Pancreas (tissue), 10 donors: ENCODE measurements at regions not wholly inside any gene's neighbourhood (a gene's known extent, or its start where the extent isn't known, plus 50 kb on each side); places are given as distances from the start of the nearest gene placed in this dataset.

Experiments used
- ATAC-seq, 4 donors: fragments of 200-7000 bp; cut with Tn5 transposase; one replicate each; pipeline versions ENCODE4 v1.8.0 to v1.9.1; 2020; ENCODE audit warnings: mild to moderate bottlenecking in 4 of 4, moderate library complexity in 4 of 4
- DNase-seq, 6 donors: peaks; one replicate each; pipeline ENCODE4 v3.0.0-alpha.2; 2020
- FAIRE-seq: peaks from 2 replicates; lab custom pipeline; 2012; peaks lifted over from hg19 to GRCh38; lab: Jason Lieb, UNC
- H3K27ac ChIP-seq, 4 donors: fragments of 200-600 bp; sonication (generic); 1 replicate in 3 of 4; 2 replicates in 1 of 4; pipeline versions ENCODE4 v1.5.0 to v1.8.0; 2020
- H3K27me3 ChIP-seq, 4 donors: fragments of 200-600 bp; one replicate each; pipeline ENCODE4 v1.8.0; 2021
- H3K36me3 ChIP-seq, 3 donors: fragments of 200-600 bp; sonication (generic) in 1 of 3; one replicate each; pipeline versions ENCODE4 v1.5.0 to v1.8.0; 2020 to 2021
- H3K4me1 ChIP-seq, 3 donors: fragments of 200-600 bp; one replicate each; pipeline ENCODE4 v1.8.0; 2021
- H3K4me3 ChIP-seq, 4 donors: fragments of 200-600 bp; sonication (generic) in 2 of 4; one replicate each; pipeline versions ENCODE4 v1.5.0 to v1.8.0; 2020 to 2021
- H3K9me3 ChIP-seq, 4 donors: fragments of 200-600 bp; one replicate each; pipeline ENCODE4 v1.8.0; 2021
- WGBS, 2 donors: extraction: QIAGEN DNeasy Blood & Tissue Kit; methylation state at CpG; one replicate each; pipeline ENCODE4 v1.1.7; 2013; 5-methylcytosine and 5-hydroxymethylcytosine counted together
- intact Hi-C, 3 donors: fragments of 100-400 bp; cut with DNase I; formaldehyde crosslinking; loops; one replicate each; pipeline versions ENCODE4 v1.11.1 to v1.14.2; 2022
- TF ChIP-seq, protein P1 (sequence below), 4 donors: fragments of 200-600 bp; sonication (generic) in 3 of 4; IDR thresholded peaks; one replicate each; pipeline versions ENCODE4 v1.5.0 to v1.8.0; 2021; ENCODE audit warnings: antibody characterized with exemption in 4 of 4
- donor health status: healthy with polysubstance abuse.
- donor health status: DM: no; HTN: no; CAD: no; lungs with moderate emphysema.
- donor health status: DM: no; HTN: no; CAD: no.
- donor health status: control.
- donor health status: control.
- donor health status: Bipolar disorder and iron deficiency.
- donor health status: DM: yes; HTN: yes; CAD: no.
- donor health status: DM: no; HTN: no; CAD: no.
- donor health status: DM: no; HTN: no; CAD: no.
- donor health status: DM: yes; HTN: yes; CAD: no.

DNA sequence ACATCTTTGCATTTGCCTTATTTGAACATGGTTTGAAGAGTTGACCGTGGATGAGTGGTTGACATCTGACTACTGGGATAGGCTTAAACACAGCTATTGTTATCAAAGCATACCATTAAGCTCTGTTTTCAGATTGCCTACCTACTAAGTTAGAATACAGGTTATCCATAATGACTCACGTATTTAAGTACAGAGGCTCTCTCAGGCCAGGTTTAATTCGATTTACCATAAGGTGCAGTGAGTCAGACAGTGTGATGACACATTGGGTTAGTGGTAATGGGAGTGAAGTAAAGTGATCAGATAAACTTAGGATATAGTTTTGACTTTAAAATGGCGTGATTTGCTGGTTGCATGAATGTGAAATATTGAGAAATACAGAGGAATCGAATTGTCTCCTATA, 732.0 kb upstream of the CTNND2 start:
- intact Hi-C loops, result no loop called here
- H3K4me3 ChIP-seq, result no peak overlapping the region
- ATAC-seq (no peak), DNase-seq (no peak), FAIRE-seq (no peak)
- no peaks in the 10 kb centered on the region for H3K9me3 ChIP-seq
- H3K4me1 ChIP-seq, result no peaks in the 10 kb centered on the region
- WGBS, 2 donors, result 51 to 62% methylated on average over 5 of the region's 5 CpGs
- TF ChIP-seq, protein P1, sequence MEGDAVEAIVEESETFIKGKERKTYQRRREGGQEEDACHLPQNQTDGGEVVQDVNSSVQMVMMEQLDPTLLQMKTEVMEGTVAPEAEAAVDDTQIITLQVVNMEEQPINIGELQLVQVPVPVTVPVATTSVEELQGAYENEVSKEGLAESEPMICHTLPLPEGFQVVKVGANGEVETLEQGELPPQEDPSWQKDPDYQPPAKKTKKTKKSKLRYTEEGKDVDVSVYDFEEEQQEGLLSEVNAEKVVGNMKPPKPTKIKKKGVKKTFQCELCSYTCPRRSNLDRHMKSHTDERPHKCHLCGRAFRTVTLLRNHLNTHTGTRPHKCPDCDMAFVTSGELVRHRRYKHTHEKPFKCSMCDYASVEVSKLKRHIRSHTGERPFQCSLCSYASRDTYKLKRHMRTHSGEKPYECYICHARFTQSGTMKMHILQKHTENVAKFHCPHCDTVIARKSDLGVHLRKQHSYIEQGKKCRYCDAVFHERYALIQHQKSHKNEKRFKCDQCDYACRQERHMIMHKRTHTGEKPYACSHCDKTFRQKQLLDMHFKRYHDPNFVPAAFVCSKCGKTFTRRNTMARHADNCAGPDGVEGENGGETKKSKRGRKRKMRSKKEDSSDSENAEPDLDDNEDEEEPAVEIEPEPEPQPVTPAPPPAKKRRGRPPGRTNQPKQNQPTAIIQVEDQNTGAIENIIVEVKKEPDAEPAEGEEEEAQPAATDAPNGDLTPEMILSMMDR (IDR thresholded peaks at IDR 0.05), result no peak
- no peaks in the 10 kb centered on the region for H3K27me3 ChIP-seq
- no peak overlapping the region for H3K27ac ChIP-seq
- H3K36me3 ChIP-seq, result no peaks in the 10 kb centered on the region

DNA sequence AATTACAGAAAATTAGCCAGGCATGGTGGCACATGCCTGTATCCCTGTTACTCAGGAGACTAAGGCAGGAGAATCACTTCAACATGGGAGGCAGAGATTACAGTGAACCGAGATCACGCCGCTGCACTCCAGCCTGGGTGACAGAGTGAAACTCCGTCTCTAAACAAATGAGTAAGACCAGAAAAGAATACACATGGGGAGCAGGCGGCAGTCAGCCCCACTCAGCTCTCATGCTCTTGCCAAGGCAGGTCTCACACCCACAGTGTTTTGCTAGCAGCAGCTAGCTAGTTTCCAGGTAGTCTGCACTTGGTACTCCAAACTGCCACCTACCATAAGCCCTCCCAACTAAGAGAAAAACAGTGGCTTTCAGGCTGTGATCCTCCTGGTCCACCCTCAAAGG, 722.3 kb upstream of the CTNND2 start:
- H3K9me3 ChIP-seq, result peaks cover 0 to 3% (median 0%) of the 10 kb centered on the region in 4 donors
- no peak overlapping the region for H3K4me3 ChIP-seq
- FAIRE-seq (no peak), DNase-seq (no peak), ATAC-seq (no peak)
- H3K27me3 ChIP-seq, result peaks cover 0 to 7% (median 2%) of the 10 kb centered on the region in 4 donors
- H3K36me3 ChIP-seq, result no peaks in the 10 kb centered on the region
- 80 to 87% methylated on average over 5 of the region's 5 CpGs for WGBS, 2 donors
- H3K4me1 ChIP-seq, result no peaks in the 10 kb centered on the region
- TF ChIP-seq, protein P1 (IDR thresholded peaks at IDR 0.05), result no peak
- no peak overlapping the region for H3K27ac ChIP-seq
- intact Hi-C loops, result no loop called here

DNA sequence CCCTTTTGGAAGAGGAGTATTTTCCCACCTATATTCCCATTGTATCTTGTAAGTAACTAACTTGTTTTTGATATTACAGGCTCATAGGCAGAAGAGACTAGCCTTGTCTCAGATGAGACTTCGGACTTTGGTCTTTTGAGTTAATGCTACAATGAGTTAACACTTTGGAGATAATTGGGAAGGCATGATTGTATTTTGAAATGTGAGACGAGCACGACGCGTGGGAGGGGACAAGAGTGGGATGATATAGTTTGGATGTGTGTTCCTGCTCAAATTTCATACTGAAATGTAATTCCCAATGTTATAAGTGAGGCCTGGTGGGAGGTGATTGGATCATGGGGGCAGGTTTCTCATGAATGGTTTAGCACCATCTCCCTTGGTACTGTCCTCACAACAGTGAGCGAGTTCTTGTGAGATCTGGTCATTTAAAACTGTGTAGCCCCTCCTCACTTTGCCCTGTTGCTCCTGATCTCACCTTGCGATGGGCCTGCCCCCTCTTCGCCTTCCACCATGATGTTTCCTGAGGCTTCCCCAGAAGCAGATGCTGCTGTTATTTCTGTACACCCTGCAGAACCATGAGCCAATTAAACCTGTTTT, 721.5 kb upstream of the CTNND2 start:
- intact Hi-C loops, result no loop called here

DNA sequence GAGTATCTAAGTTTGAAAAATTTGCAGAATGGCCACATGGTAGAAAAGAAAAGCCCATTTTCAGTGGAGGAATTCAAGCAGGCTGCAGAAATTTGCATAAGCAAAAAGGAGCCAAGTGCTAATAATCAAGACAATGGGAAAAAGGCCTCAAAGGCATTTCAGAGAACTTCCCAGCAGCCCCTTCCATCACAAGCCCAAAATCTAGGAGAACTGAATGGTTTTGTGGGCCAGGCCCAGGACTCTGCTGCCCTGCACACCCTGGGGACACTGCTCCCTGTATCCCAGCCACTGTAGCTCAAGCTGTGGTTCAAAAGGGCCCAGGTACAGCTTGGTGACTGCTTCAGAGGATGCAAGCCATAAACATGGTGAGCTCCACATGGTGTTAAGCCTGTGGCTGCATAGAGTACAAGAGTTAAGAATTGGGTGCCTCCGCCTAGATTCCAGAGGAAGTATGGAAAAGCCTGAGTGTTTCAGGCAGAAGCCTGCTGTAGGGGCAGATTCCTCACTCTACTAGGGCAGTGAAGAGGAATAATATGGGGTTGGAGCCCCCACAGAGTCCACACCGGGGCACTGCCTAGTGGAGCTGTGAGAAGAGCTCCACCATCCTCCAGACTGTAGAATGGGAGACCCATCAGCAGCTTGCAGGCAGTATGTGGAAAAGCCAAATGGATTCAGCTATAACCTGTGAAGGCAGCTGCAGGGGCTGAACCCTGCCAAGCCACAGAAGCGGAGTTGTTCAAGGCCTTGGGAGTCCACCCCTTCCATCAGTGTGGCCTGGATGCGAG, 720.7 kb upstream of the CTNND2 start:
- TF ChIP-seq, protein P1 (IDR thresholded peaks at IDR 0.05), result no peak
- intact Hi-C loops, result no loop called here
- Histone ChIP-seq H3K9me3 (peaks cover 0 to 3% (median 0%) of the 10 kb centered on the region in 4 donors), H3K36me3 (no peaks in the 10 kb centered on the region), H3K4me3 (no peak overlapping the region), H3K4me1 (no peaks in the 10 kb centered on the region), H3K27ac (no peak overlapping the region), H3K27me3 (peaks cover 0 to 4% (median 0%) of the 10 kb centered on the region in 4 donors)
- no peak for FAIRE-seq
- DNase-seq, result no peak
- no peak for ATAC-seq
- WGBS, 2 donors, result 63 to 74% methylated on average over 4 of the region's 4 CpGs

More for the DNA sequence above, 721.5 kb upstream of the CTNND2 start:
- Histone ChIP-seq H3K9me3 (peaks cover 0 to 3% (median 0%) of the 10 kb centered on the region in 4 donors), H3K27me3 (peaks cover 0 to 6% (median 2%) of the 10 kb centered on the region in 4 donors), H3K4me3 (no peak overlapping the region), H3K36me3 (no peaks in the 10 kb centered on the region), H3K4me1 (no peaks in the 10 kb centered on the region), H3K27ac (no peak overlapping the region)
- WGBS, 2 donors, result 56 to 74% methylated on average over 8 of the region's 8 CpGs
- DNase-seq, result no peak
- TF ChIP-seq, protein P1 (IDR thresholded peaks at IDR 0.05), result no peak
- FAIRE-seq, result no peak
- no peak for ATAC-seq

DNA sequence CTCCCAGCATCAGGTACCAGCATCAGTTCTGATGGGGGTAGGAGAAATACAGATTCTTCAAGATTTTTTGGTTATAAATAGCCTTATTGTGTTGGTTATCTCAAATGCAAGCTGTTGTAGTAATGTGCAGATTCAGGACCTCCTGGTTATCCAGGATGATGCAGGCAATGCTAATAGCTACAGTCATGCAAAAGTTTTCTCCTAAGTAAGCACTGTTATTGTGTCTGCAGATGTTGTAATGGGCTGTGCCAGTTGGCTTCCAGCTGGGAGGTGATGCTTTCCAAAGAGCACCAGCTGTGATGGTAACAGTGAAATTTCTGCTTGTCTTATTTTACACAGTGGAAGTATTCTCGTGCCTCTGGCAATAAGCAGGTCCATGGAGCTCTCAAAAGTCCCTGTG, 719.2 kb upstream of the CTNND2 start:
- FAIRE-seq, result no peak
- 23 to 25% methylated on average over 1 of the region's 1 CpG for WGBS, 2 donors
- peaks cover 0 to under 1% (median 0%) of the 10 kb centered on the region in 4 donors for H3K27me3 ChIP-seq

More for the DNA sequence above, 719.2 kb upstream of the CTNND2 start:
- H3K4me3 ChIP-seq, result no peak overlapping the region
- intact Hi-C loops, result no loop called here
- no peak overlapping the region for H3K27ac ChIP-seq
- DNase-seq (no peak), ATAC-seq (no peak)
- H3K9me3 ChIP-seq, result peaks cover 0 to under 1% (median 0%) of the 10 kb centered on the region in 4 donors
- no peaks in the 10 kb centered on the region for H3K36me3 ChIP-seq
- TF ChIP-seq, protein P1 (IDR thresholded peaks at IDR 0.05), result no peak
- H3K4me1 ChIP-seq, result no peaks in the 10 kb centered on the region
